GM19099 (cell line): ENCODE measurements at regions not wholly inside any gene's neighbourhood (a gene's known extent, or its start where the extent isn't known, plus 50 kb on each side); places are given as distances from the start of the nearest gene placed in this dataset.

Experiments used
- POLR2A ChIP-seq: IDR thresholded peaks from 3 replicates; pipeline ENCODE4 v1.6.1; 2011; ENCODE audit warnings: low read depth; ENCODE audit not compliant: insufficient read length; ENCODE audit errors: extremely low read depth

GRCh38 chr7:68955656-68956055, 642.6 kb upstream of the AUTS2 start:
- no peak for TF ChIP-seq POLR2A

- no peak for TF ChIP-seq POLR2A
These were observed 639.7 kb upstream of the AUTS2 start for GRCh38 chr7:68958571-68958970.

GRCh38 chr7:68963552-68963951, 634.7 kb upstream of the AUTS2 start:
- TF ChIP-seq POLR2A: no peak

- no peak for TF ChIP-seq POLR2A
These were observed 634.2 kb upstream of the AUTS2 start for GRCh38 chr7:68964060-68964459.

GRCh38 chr7:68965351-68965750, 632.9 kb upstream of the AUTS2 start:
- TF ChIP-seq POLR2A: no peak

- TF ChIP-seq POLR2A: no peak
These were observed 630.7 kb upstream of the AUTS2 start for GRCh38 chr7:68967598-68967997.

- TF ChIP-seq POLR2A: no peak
These were observed 628.7 kb upstream of the AUTS2 start for GRCh38 chr7:68969571-68969970.

- TF ChIP-seq POLR2A: no peak
These were observed 626.5 kb upstream of the AUTS2 start for GRCh38 chr7:68971634-68972340.

- no peak for TF ChIP-seq POLR2A
These were observed 620.8 kb upstream of the AUTS2 start for GRCh38 chr7:68977385-68978055.

- TF ChIP-seq POLR2A: no peak
These were observed 619.6 kb upstream of the AUTS2 start for GRCh38 chr7:68978710-68979109.

GRCh38 chr7:68980011-68980410, 618.3 kb upstream of the AUTS2 start:
- TF ChIP-seq POLR2A: no peak

- TF ChIP-seq POLR2A: no peak
These were observed 614.0 kb upstream of the AUTS2 start for GRCh38 chr7:68984306-68984705.

- TF ChIP-seq POLR2A: no peak
These were observed 603.4 kb upstream of the AUTS2 start for GRCh38 chr7:68994841-68995240.

GRCh38 chr7:68998136-68998535, 600.1 kb upstream of the AUTS2 start:
- TF ChIP-seq POLR2A: no peak

- no peak for TF ChIP-seq POLR2A
These were observed 595.9 kb upstream of the AUTS2 start for GRCh38 chr7:69002416-69002815.

GRCh38 chr7:69012149-69012548, 586.1 kb upstream of the AUTS2 start:
- TF ChIP-seq POLR2A: no peak

- TF ChIP-seq POLR2A: no peak
These were observed 581.1 kb upstream of the AUTS2 start for GRCh38 chr7:69017208-69017607.

GRCh38 chr7:69018200-69018599, 580.1 kb upstream of the AUTS2 start:
- TF ChIP-seq POLR2A: no peak

GRCh38 chr7:69019437-69019836, 578.8 kb upstream of the AUTS2 start:
- no peak for TF ChIP-seq POLR2A
